UCSD-AML1 (cell line): ENCODE measurements at regions not wholly inside any gene's neighbourhood (a gene's known extent, or its start where the extent isn't known, plus 50 kb on each side); places are given as distances from the start of the nearest gene placed in this dataset.
A peak's percentile ranks its signal among the peaks of the same experiment; 100 is the strongest.

Experiments
- DNase-seq: peaks from one replicate; lab custom pipeline; 2025; ENCODE audit not compliant: unreplicated experiment; lab: John Stamatoyannopoulos, UW

DNA sequence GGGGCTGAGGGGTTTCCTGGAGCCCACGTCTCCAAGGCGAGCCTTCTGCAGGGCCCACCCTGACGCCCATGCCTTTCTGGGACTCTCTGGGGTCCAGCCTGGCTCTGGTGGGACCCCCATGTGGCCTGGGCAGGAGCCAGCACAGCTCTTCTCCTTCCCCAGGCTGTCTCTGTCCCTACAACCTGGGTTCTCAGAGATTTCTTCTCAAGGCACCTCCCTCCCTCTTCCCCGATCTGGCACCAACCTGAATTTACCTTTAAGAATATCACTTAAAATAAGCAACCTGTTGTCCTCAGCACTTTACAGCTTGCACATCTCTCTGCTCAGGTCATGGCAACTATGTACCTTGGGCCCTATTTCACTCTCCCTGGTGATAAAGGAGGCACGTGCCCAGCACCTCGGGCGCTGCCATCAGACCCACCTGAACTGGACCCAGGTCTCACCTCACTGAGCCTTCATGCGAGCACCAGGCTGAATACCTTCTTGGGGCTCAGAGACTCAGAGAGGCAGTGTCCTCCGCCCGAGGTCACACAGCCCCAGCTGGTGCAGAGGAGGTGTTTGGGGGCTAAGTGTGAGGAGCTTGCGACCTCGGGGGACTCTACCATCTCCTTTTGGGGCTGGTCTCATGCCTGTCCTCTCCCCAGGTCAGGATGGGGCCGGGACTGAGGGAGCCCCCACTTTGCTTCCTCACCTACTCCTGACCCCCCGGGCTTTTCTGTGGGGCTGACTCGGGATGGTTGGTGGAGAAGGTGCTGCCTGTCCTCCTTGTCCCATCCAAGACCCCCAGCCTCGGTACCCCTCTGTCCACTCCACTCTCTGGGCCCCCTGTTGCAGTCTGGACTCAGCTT lies 217.7 kb downstream of the C9orf50 start:
- no peak for DNase-seq

DNA sequence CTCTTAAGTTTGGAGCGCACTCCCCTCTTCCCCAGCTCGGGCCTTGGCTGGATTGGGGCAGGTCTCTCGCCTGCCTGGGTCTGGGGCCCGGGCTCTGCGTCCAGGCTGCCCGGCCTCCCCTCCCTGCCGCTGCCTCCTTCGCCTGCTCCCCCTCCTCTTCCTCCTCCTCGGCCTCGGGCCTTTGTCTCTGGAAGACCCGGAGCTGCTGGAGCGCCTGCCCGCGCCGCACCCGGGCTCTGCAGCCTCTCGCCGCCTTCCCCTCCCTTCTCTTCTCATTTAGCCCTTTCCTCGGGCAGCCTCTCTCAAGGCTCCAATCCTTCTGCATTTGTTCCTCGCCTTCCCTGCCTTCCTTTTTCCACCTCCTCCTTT lies 218.5 kb downstream of the C9orf50 start:
- DNase-seq, result peak; percentile 69

DNA sequence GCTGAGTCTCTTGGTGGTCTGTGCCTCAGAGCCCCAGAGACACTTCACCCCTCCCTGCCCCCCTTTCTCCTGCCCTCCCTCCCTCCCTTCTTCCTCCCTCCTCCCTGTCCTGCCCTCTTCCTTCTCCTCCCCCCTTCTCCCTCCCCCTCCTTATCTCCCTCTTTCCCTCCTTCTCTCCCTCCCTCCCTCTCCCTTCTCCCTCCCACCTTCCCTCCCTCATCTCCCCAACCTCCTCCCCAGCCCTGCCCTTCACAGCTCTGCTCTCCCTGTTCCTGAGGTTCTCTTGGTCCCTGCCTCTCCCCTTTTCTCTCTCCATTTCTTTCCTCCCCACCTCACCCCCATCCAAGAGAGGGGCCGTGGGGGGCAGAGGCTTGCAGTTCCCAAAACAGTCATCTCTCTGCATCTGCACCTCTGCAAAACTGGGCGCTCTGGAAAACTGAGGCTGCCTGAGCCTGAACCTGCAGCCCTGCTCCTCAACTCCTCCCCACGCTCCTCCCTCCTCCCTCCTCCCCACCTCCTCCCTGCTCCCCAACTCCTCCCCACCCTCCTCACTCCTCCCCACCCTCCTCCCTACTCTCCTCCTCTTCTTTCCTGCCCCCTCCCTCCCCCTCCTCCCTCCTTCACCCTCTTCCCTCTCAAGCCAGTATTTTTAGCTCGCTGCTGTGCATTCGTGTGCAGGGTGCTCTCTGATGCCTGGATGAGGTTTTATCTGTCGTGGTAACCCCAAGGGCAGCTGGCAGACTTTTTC lies 219.1 kb downstream of the C9orf50 start:
- peak; percentile 69 for DNase-seq

- DNase-seq, result no peak
Observed at GRCh38 chr9:129400971-129401622, 219.8 kb downstream of the C9orf50 start.

DNA sequence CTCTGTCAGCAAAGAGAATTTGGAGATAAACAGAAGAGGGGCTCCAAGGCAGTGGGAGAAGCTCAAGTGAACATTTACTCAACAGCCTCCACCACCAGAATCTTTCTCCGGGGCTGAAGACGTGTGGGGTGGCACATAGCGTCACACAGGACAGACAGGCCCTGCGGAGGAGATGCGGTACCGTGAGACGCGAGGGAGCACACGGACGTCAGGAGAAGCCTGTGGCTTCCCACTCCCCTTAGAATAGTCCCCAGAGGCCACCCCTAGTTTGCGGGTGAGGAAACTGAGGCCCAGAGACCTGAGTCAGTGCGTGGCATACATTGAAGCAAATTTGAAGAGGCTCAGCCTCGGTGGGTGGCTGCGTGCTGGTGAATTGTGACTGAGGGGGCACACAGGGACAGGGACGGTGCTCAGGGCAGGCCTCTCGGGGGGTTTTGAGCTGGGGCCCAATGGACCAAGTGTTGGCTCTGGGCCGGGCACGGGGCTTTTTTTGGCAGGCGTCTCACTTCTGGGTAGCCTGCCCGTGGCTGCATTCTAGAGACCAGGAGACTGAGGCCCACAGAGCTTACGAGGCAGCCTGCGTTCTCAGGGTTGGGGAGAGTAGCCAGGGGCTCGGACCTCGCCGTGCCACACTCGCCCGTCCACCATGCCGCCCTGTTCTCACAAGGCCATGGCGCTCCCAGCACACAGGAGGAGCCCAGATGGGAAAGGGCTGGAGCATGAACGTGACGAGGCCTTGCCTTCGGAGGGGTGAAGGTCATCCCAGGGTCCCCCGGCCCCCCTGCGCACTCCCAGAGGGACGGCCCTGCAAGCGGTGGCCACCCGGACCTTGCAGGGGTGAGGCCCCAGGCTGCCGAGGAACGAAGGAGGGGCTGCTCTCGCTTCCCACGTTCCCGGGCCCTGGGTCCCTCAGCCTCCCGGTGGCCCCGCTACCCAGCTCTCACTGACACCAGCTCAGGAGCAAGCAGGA lies 220.6 kb downstream of the C9orf50 start:
- DNase-seq, result no peak

DNA sequence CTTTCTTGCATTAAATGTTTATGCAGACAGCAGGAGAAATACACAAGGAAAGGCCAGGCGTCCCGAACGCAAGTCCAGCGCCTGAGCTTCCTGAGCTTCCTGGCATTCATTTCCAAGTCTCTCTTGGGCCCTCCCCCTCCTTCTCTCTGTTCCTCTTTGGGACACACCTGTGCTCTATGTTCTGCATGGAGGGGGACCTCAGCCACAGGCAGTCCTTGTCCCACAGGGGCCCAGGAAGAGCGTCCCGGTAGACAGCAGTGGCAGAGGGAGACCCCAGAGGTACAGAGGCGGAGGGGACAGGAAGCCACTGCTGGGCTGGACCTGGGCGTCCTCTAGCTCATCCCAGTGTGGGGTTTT lies 221.3 kb downstream of the C9orf50 start:
- no peak for DNase-seq

DNA sequence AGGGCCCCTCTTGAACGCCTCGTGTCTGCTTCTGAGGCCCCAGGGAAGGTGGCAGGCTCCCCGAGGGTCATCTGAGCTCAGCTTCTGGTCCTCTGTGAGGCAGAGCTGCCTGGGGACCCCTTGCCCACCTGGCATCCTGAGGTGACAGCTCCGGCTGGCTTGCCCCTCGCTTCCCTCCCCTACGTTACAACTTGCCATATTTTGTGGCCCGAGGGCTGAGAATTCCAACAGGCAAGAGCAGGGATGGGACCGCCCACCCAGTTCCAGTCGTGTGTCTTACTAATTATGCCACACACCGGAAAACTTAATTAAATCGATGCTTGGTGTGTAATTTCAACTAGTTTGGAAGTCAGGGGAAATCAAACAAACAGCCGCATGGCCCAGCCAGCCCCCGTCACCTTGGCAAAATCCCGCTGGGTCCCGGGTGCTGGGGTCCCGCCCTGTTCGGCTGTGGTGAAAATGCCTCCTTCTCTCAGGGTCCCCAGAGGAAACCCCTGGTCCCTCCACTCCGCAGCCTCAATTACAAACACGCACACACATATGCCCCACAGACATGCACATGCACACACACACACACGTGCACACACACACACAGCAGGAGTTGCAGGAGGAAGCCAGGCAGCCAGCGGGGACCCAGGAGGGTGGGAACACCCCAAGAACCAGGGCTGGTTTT lies 221.0 kb upstream of the IER5L start:
- DNase-seq, result no peak

DNA sequence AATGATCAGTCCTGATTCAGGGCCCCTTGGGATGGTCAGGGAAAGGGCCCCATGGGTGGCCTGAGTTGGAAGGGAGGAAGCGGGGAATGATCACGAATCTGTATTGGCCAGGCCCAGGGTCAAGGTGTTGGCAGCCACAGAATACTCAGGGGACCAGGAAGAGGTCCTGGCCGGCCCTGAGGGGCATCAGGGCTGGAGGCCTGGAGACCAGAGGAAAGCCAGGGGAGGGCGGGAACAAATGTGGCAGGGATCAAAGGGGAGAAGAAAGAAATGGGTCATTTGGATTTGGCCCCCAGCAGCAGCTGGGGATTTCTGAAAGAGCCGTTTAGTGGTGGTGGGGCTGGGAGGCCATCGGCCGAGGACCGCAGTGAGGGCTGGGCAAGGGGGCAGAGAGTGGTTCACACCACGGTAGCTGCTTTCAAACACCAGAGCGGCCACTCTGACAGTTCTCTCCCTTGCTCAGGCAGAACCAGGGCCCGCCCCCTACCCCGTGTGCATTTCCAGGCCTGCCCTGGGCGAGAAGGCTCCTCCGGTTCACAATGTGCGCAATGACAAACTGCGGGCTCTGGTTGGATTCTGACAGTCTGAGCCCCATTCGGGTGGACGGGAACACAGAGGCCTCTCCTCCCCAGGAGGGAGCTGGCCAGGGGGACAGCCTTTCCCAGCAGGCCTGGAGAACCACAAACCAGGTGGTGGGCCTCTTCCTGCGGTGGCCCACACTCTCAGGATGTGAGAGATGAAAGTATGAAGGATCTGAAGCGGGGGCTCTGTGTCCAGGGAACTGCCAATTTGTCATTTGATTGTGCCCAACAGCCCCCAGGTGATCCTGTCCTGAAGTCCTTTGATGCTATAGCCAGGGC lies 220.3 kb upstream of the IER5L start:
- no peak for DNase-seq

GRCh38 chr9:129397335-129397734 lies 219.3 kb upstream of the IER5L start:
- no peak for DNase-seq

DNA sequence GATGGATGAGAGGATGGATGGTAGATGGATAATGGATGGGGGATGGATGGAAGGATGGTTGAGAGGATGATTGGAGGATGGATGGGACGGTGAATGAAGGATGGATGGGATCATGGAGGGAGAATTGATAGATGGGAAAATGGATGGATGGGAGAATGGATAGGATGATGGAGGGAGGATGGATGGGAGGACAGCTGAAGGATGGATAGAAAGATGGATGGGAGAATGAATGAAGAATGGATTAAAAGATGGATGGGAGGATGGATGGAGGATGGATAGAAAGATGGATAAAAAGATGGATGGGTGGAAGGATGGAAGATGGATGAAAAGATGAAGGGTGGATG lies 218.3 kb upstream of the IER5L start:
- DNase-seq, result no peak

DNA sequence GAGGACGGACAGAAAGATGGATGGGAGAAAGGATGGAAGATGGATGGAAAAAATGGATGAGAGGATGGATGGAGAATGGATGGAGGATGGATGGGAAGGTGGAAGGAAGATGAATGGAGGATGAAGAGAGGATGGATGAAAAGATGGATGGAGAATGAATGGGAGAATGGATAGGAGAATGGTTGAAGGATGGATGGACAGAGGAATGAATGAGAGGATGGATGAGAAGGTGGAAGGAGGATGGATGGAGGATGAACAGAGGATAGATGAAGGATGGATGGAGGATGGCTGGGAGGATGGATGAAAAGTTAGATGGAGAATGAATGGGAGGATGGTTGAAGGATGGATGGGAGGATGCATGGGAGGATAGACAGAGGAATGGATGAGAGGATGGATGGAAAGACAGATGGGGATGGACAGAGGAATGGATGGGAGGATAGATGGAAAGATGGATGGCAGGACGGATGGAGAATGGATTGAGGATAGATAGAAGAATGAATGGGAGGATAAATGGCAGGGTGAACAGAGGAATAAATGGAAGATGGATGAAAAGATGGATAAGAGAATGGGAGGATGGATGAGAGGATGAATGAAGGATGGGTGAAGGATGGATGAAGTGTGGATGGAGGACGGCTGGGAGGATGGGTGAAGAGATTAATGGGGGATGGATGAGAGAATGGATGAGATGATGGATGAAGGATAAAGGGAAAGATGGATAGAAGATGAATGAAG lies 217.7 kb upstream of the IER5L start:
- no peak for DNase-seq

GRCh38 chr9:129394886-129395279 lies 216.8 kb upstream of the IER5L start:
- DNase-seq, result no peak

DNA sequence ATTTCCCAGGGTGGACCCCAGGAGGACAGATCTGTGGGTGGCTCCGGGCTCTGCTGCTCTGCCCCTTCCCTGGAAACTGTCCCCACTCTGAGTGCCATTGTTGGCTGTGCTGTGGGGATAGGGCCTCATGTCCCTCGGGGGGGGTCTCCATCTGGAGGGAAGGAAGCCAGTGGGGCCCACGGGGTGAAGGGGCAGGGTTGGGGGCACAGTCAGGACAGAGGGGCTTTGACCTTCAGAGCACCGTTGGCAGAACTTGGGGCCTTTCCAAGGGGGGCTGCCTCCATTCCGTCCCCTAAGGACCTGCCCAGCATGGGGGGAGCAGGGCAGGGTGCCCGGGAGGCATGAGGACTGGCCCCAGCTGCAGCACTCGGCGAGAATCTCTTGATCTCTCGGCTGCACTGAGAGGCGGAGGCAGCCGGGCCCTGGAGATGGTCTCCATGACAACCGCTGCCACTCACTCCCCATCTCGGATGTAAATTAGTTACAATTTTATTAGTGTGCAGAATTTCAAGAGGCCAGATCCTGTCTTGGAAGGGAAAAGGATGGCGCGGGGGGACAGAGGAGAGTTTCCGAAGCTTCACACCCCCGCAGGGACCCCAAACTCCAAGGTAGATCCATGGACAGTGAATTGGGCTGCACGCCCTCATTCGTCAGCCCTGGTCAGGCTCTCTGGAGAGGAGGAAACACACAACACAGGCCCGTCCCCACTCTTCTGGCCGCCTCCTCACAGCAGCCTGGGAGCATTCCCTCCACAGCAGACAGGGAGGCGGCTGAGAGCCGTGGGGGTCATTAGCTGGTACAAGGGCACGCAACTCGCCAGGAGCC lies 216.2 kb upstream of the IER5L start:
- DNase-seq, result no peak

- DNase-seq, result no peak
Observed at GRCh38 chr9:129393064-129393463, 215.0 kb upstream of the IER5L start.

DNA sequence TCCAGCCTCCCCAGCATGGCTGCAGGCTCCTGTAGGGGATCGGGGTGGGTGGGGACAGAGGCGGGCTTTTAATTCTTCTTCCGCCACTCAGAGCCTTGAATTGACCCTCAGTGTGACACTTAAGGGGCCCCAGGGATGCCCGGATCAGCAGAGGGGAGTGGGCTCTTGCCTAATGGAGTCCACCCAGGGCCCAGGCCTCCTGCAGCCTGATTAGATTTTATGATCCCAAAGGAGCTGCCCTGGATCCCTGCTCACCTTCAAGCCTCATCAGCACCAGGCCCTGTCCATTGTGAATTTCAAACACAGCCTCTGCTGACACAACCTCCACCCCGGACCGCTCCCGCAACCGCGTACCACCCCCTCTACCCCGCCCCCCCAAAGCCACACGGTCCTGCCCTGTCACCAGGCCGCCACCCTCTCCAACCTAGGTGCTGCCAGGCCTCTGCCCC lies 214.1 kb upstream of the IER5L start:
- DNase-seq, result no peak

- no peak for DNase-seq
Observed at GRCh38 chr9:129391221-129391661, 213.2 kb upstream of the IER5L start.

GRCh38 chr9:129390541-129390940 lies 212.5 kb upstream of the IER5L start:
- DNase-seq, result no peak

DNA sequence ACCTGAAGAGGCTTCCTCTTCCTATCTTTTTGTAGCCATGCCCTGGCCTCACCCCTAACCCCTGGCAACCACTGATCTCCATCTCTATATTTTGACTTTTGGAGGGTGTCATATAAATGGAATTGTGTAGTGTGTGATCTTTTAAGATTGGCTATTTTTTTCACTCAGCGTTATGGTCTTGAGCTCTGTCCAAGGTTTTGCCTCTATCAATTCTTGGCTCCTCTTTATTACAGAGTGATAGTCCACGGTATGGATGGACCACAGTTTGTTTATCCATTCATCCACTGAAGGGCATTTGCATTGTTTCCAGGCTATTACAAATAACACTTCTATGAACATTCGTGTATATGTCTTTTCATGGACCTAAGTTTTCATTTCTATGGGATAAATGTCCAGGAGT lies 209.8 kb upstream of the IER5L start:
- no peak for DNase-seq
